PC-9 (cell line): ENCODE measurements at regions not wholly inside any gene's neighbourhood (a gene's known extent, or its start where the extent isn't known, plus 50 kb on each side); places are given as distances from the start of the nearest gene placed in this dataset.

Source experiments
- BruUV-seq: library from RNA; stranded (reverse); fragments of 400-500 nt; replicated peaks from 2 replicates; lab custom pipeline; 2021; lab: Mats Ljungman, UMichigan
- CTCF ChIA-PET: fragments of 300-600 bp; sonication (Branson Sonifier 250); formaldehyde crosslinking; loops from one replicate; lab custom pipeline; 2022; ENCODE audit warnings: antibody characterized with exemption; lab: Charles Lee
- POLR2A ChIA-PET: fragments of 300-600 bp; sonication (Branson Sonifier 250); formaldehyde crosslinking; loops from one replicate; lab custom pipeline; 2022; ENCODE audit warnings: antibody characterized with exemption; ENCODE audit not compliant: unreplicated experiment; lab: Charles Lee
- DNase-seq, 2 experiments: peaks; one replicate each; pipeline versions ENCODE4 v3.0.0 to v3.0.0-alpha.2; 2015 to 2022; ENCODE audit warnings: mixed read lengths in 1 of 2
- H2AFZ ChIP-seq: fragments of 200-600 bp; sonication (generic); 2 replicates; pipeline ENCODE4 v1.8.1; 2017; ENCODE audit warnings: antibody characterized with exemption
- H3F3A ChIP-seq: fragments of 200-600 bp; sonication (generic); 2 replicates; pipeline ENCODE4 v1.8.1; 2017; ENCODE audit warnings: antibody characterized with exemption, mild to moderate bottlenecking, low read depth; ENCODE audit not compliant: insufficient read depth
- H3K27ac ChIP-seq: fragments of 200-600 bp; sonication (generic); 2 replicates; pipeline ENCODE4 v1.6.1; 2016; ENCODE audit warnings: mixed run types
- H3K27me3 ChIP-seq: fragments of 200-600 bp; sonication (generic); 2 replicates; pipeline ENCODE4 v1.6.1; 2016; ENCODE audit warnings: low read depth, mixed run types; ENCODE audit not compliant: insufficient read depth
- H3K36me3 ChIP-seq: fragments of 200-600 bp; sonication (generic); 2 replicates; pipeline ENCODE4 v1.6.1; 2016; ENCODE audit warnings: low read depth, mixed run types
- H3K4me1 ChIP-seq: fragments of 200-600 bp; sonication (generic); replicated peaks from 2 replicates; pipeline ENCODE4 v1.6.1; 2016; ENCODE audit warnings: mixed run types; ENCODE audit not compliant: insufficient read depth
- H3K4me2 ChIP-seq: fragments of 200-600 bp; sonication (generic); 2 replicates; pipeline ENCODE4 v1.6.1; 2017; ENCODE audit warnings: mixed run types
- H3K4me3 ChIP-seq: fragments of 200-600 bp; sonication (generic); 2 replicates; pipeline ENCODE4 v1.6.1; 2016; ENCODE audit warnings: mixed run types
- H3K79me2 ChIP-seq: fragments of 200-600 bp; sonication (generic); 2 replicates; pipeline ENCODE4 v1.6.1; 2017; ENCODE audit warnings: low read depth, mixed run types
- H3K9me2 ChIP-seq: fragments of 200-600 bp; sonication (generic); 2 replicates; pipeline ENCODE4 v1.8.1; 2017; ENCODE audit warnings: mild to moderate bottlenecking; ENCODE audit not compliant: insufficient read depth
- H3K9me3 ChIP-seq: fragments of 200-600 bp; sonication (generic); 2 replicates; pipeline ENCODE4 v1.8.1; 2016; ENCODE audit warnings: low read depth; ENCODE audit not compliant: insufficient read depth
- H4K20me1 ChIP-seq: fragments of 200-600 bp; sonication (generic); 2 replicates; pipeline ENCODE4 v1.8.1; 2017; ENCODE audit not compliant: insufficient read depth
- CTCF ChIP-seq: fragments of 200-600 bp; sonication (generic); conservative IDR thresholded peaks from 2 replicates; pipeline ENCODE4 v1.6.1; 2017; ENCODE audit warnings: mixed run types, antibody characterized with exemption, mild to moderate bottlenecking, moderate library complexity
- EZH2 ChIP-seq: fragments of 200-600 bp; sonication (generic); IDR thresholded peaks from 2 replicates; pipeline ENCODE4 v1.8.0; 2017; ENCODE audit warnings: antibody characterized with exemption, low read depth
- intact Hi-C: fragments of 100-400 bp; cut with micrococcal nuclease; formaldehyde crosslinking; loops from one replicate; pipeline ENCODE4 v1.10.0; 2022; ENCODE audit not compliant: unreplicated experiment

GRCh38 chr3:163521261-163521660, 1557.0 kb downstream of the SI start:
- BruUV-seq: no TSS peak
- CTCF ChIA-PET: no interaction called here
- POLR2A ChIA-PET: no interaction called here

GRCh38 chr3:163518065-163518464, 1560.2 kb downstream of the SI start:
- no peaks in the 10 kb centered on the region for H3K27me3 ChIP-seq
- H3F3A ChIP-seq: no peaks in the 10 kb centered on the region
- POLR2A ChIA-PET: no interaction called here
- no peaks in the 10 kb centered on the region for H3K79me2 ChIP-seq
- no peak overlapping the region for H3K27ac ChIP-seq
- no peak for TF ChIP-seq CTCF
- no peak overlapping the region for H2AFZ ChIP-seq
- H3K9me2 ChIP-seq: peaks cover 3% of the 10 kb centered on the region; the same call in 1 of the 2 replicates
- H3K9me3 ChIP-seq: no peaks in the 10 kb centered on the region; the same call in 1 of the 2 replicates
- no peaks in the 10 kb centered on the region for H4K20me1 ChIP-seq
- H3K4me1 ChIP-seq: no peaks in the 10 kb centered on the region
- no peaks in the 10 kb centered on the region for H3K36me3 ChIP-seq
- H3K4me3 ChIP-seq: no peak overlapping the region
- H3K4me2 ChIP-seq: no peak overlapping the region
- CTCF ChIA-PET: no interaction called here
- intact Hi-C loops: no loop called here
- no TSS peak for BruUV-seq
- no peak for DNase-seq

More at GRCh38 chr3:163521261-163521660, 1557.0 kb downstream of the SI start:
- H2AFZ ChIP-seq: peak overlapping the region; percentile 35
- no peaks in the 10 kb centered on the region for H3K9me2 ChIP-seq
- H3F3A ChIP-seq: no peaks in the 10 kb centered on the region
- H3K27me3 ChIP-seq: no peaks in the 10 kb centered on the region
- no peak overlapping the region for H3K27ac ChIP-seq
- H3K4me1 ChIP-seq: no peaks in the 10 kb centered on the region
- H3K9me3 ChIP-seq: no peaks in the 10 kb centered on the region
- H3K4me3 ChIP-seq: no peak overlapping the region
- no peak overlapping the region for H3K4me2 ChIP-seq
- DNase-seq: no peak
- H3K36me3 ChIP-seq: no peaks in the 10 kb centered on the region
- H3K79me2 ChIP-seq: no peaks in the 10 kb centered on the region
- intact Hi-C loops: no loop called here
- TF ChIP-seq EZH2 (no peak), CTCF (no peak)
- no peaks in the 10 kb centered on the region for H4K20me1 ChIP-seq

GRCh38 chr3:163513149-163513657, 1565.1 kb downstream of the SI start:
- Histone ChIP-seq H3K79me2 (no peaks in the 10 kb centered on the region), H3K27ac (no peak overlapping the region), H3K9me2 (peaks cover 3% of the 10 kb centered on the region; the same call in 1 of the 2 replicates), H3K4me2 (no peak overlapping the region), H3K36me3 (no peaks in the 10 kb centered on the region), H3K4me3 (no peak overlapping the region), H3K27me3 (no peaks in the 10 kb centered on the region), H3K9me3 (no peaks in the 10 kb centered on the region; the same call in 1 of the 2 replicates), H3K4me1 (no peaks in the 10 kb centered on the region), H3F3A (no peaks in the 10 kb centered on the region), H2AFZ (no peak overlapping the region), H4K20me1 (no peaks in the 10 kb centered on the region)
- CTCF ChIA-PET: no interaction called here
- POLR2A ChIA-PET: interaction anchor here (0.7 kb wide), 1 partner anchor 755 kb away, joined by 8 read pairs; no protein-coding TSS in a partner anchor
- BruUV-seq: no TSS peak
- intact Hi-C loops: no loop called here
- TF ChIP-seq CTCF (no peak), EZH2 (no peak)
- DNase-seq: no peak
